ENCODE measurements at regions not wholly inside any gene's neighbourhood (a gene's known extent, or its start where the extent isn't known, plus 50 kb on each side); places are given as distances from the start of the nearest gene placed in this dataset.

DNA sequence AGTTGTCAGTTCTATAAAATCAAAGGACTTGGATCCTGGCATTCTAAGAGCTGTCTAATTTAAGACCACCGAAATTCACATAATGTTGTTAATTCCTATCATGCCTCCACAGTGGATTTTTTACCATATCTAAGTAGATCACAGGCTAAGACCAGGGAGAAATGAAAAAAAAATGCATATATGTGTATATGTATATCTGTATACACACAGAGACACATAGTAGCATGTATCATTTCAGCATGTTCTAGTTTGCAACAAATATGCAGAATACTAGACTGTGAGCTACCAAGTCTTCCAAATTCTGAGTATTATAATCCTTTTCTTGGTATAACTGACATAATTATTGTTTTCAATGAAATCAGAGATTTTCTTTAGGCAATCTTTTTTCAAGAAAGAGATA is 267.6 kb upstream of the TSHZ2 start:
- H4K20me1 ChIP-seq (ENCODE audit: insufficient read depth, low read length): no peaks in the 10 kb centered on the region
- no peak overlapping the region for H3K27ac ChIP-seq (ENCODE audit: low read length)
- H3K79me2 ChIP-seq (ENCODE audit: low read length): no peaks in the 10 kb centered on the region
- no peaks in the 10 kb centered on the region for H3K9me2 ChIP-seq (replicated peaks; ENCODE audit: insufficient read depth, low read length)
- no peaks in the 10 kb centered on the region for H3K27me3 ChIP-seq (replicated peaks; ENCODE audit: insufficient read depth, low read length)
- H2AFZ ChIP-seq (ENCODE audit: low read length): no peak overlapping the region
- H3K9me3 ChIP-seq (replicated peaks; ENCODE audit: insufficient read depth, low read length): no peaks in the 10 kb centered on the region
- no peak overlapping the region for H3K4me3 ChIP-seq (ENCODE audit: low read length)
- H3K36me3 ChIP-seq (replicated peaks; ENCODE audit: insufficient read depth, low read length): no peaks in the 10 kb centered on the region
- no peaks in the 10 kb centered on the region for H3K4me1 ChIP-seq (ENCODE audit: low read length)
- no peak overlapping the region for H3K9ac ChIP-seq (ENCODE audit: low read length)
- no peak for DNase-seq
- H3K4me2 ChIP-seq (ENCODE audit: low read depth, low read length): no peak overlapping the region
- no peaks in the 10 kb centered on the region for H3F3A ChIP-seq (ENCODE audit: insufficient read depth, low read length)
- TF ChIP-seq, protein P1, sequence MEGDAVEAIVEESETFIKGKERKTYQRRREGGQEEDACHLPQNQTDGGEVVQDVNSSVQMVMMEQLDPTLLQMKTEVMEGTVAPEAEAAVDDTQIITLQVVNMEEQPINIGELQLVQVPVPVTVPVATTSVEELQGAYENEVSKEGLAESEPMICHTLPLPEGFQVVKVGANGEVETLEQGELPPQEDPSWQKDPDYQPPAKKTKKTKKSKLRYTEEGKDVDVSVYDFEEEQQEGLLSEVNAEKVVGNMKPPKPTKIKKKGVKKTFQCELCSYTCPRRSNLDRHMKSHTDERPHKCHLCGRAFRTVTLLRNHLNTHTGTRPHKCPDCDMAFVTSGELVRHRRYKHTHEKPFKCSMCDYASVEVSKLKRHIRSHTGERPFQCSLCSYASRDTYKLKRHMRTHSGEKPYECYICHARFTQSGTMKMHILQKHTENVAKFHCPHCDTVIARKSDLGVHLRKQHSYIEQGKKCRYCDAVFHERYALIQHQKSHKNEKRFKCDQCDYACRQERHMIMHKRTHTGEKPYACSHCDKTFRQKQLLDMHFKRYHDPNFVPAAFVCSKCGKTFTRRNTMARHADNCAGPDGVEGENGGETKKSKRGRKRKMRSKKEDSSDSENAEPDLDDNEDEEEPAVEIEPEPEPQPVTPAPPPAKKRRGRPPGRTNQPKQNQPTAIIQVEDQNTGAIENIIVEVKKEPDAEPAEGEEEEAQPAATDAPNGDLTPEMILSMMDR (IDR thresholded peaks at IDR 0.05; ENCODE audit: low read length): no peak
- TF ChIP-seq EZH2 (optimal IDR thresholded peaks at IDR 0.05; ENCODE audit: low read depth, low read length): no peak

DNA sequence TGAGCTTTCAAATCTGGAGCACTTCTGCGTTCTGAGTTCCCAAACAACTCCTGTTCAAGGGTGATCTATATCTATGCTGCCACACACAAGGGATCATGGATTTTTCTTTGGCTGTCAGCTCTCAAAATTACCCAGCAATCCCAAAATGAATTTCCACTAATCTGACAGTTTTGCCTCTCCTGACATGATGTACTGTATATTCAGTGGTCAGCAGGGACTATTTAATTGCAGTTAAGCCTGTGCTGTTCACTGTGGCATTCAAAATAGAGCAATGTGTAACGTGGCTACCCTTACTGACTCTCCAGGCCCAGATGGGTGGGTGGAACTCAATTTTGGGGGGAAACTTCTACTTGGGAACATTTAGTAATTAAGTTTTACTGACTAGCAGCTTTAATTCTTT is 283.8 kb upstream of the TSHZ2 start:
- Histone ChIP-seq H3K4me1 (ENCODE audit: low read length) (no peaks in the 10 kb centered on the region), H3K9ac (ENCODE audit: low read length) (no peak overlapping the region), H4K20me1 (ENCODE audit: insufficient read depth, low read length) (no peaks in the 10 kb centered on the region), H3F3A (ENCODE audit: insufficient read depth, low read length) (no peaks in the 10 kb centered on the region), H3K27me3 (replicated peaks; ENCODE audit: insufficient read depth, low read length) (no peaks in the 10 kb centered on the region), H3K79me2 (ENCODE audit: low read length) (no peaks in the 10 kb centered on the region), H3K27ac (ENCODE audit: low read length) (no peak overlapping the region), H3K4me3 (ENCODE audit: low read length) (no peak overlapping the region), H3K36me3 (replicated peaks; ENCODE audit: insufficient read depth, low read length) (no peaks in the 10 kb centered on the region), H3K4me2 (ENCODE audit: low read depth, low read length) (no peak overlapping the region), H3K9me2 (replicated peaks; ENCODE audit: insufficient read depth, low read length) (no peaks in the 10 kb centered on the region), H2AFZ (ENCODE audit: low read length) (no peak overlapping the region), H3K9me3 (replicated peaks; ENCODE audit: insufficient read depth, low read length) (no peaks in the 10 kb centered on the region)
- TF ChIP-seq EZH2phosphoT487 (IDR thresholded peaks at IDR 0.05; ENCODE audit: low read length) (no peak), EZH2 (optimal IDR thresholded peaks at IDR 0.05; ENCODE audit: low read depth, low read length) (no peak)
- TF ChIP-seq, protein P1 (IDR thresholded peaks at IDR 0.05; ENCODE audit: low read length): no peak
- DNase-seq: no peak

DNA sequence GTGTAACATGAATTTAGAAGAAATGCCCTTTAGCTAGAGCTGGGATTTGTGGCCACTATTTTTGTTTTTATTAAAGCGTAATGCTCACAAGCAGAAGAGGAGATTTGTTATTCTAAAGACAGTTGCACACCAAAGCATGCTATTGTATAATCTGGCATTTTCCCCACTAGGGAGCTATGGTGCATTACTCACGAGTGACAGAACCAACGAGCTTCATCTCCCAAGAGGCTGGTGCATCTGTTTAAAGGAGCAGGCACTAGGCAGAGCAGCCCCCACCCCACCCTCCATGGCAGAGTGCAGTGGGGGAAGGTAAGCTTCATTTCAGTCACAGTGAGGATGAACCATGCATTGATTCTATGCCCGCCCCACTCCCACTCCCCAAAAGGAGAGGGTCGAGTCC is 287.3 kb upstream of the TSHZ2 start:
- no peaks in the 10 kb centered on the region for H3K27me3 ChIP-seq (replicated peaks; ENCODE audit: insufficient read depth, low read length)
- H3K4me3 ChIP-seq (ENCODE audit: low read length): no peak overlapping the region
- H3F3A ChIP-seq (ENCODE audit: insufficient read depth, low read length): no peaks in the 10 kb centered on the region
- no peaks in the 10 kb centered on the region for H3K36me3 ChIP-seq (replicated peaks; ENCODE audit: insufficient read depth, low read length)
- no peak overlapping the region for H2AFZ ChIP-seq (ENCODE audit: low read length)
- no peak overlapping the region for H3K9ac ChIP-seq (ENCODE audit: low read length)
- no peak overlapping the region for H3K4me2 ChIP-seq (ENCODE audit: low read depth, low read length)
- TF ChIP-seq EZH2phosphoT487 (IDR thresholded peaks at IDR 0.05; ENCODE audit: low read length) (no peak), EZH2 (optimal IDR thresholded peaks at IDR 0.05; ENCODE audit: low read depth, low read length) (no peak)
- TF ChIP-seq, protein P1 (IDR thresholded peaks at IDR 0.05; ENCODE audit: low read length): no peak
- no peaks in the 10 kb centered on the region for H3K9me3 ChIP-seq (replicated peaks; ENCODE audit: insufficient read depth, low read length)
- DNase-seq: no peak
- H3K9me2 ChIP-seq (replicated peaks; ENCODE audit: insufficient read depth, low read length): no peaks in the 10 kb centered on the region
- H4K20me1 ChIP-seq (ENCODE audit: insufficient read depth, low read length): no peaks in the 10 kb centered on the region
- no peak overlapping the region for H3K27ac ChIP-seq (ENCODE audit: low read length)
- no peaks in the 10 kb centered on the region for H3K4me1 ChIP-seq (ENCODE audit: low read length)
- H3K79me2 ChIP-seq (ENCODE audit: low read length): no peaks in the 10 kb centered on the region

Data from MM.1S (cell line).